GM12892 (cell line): ENCODE measurements at regions not wholly inside any gene's neighbourhood (a gene's known extent, or its start where the extent isn't known, plus 50 kb on each side); places are given as distances from the start of the nearest gene placed in this dataset.

Experiments
- POLR2A ChIP-seq: IDR thresholded peaks from 2 replicates; pipeline ENCODE4 v1.6.1; 2011; ENCODE audit warnings: low read depth, low read length, control low read depth
- POLR2AphosphoS5 ChIP-seq: IDR thresholded peaks from 2 replicates; pipeline ENCODE4 v1.6.1; 2011; ENCODE audit warnings: low read depth, low read length, control low read depth
- TAF1 ChIP-seq: IDR thresholded peaks from 2 replicates; pipeline ENCODE4 v1.6.1; 2011; ENCODE audit warnings: low read depth, mild to moderate bottlenecking, control low read depth, low read length, borderline replicate concordance

DNA sequence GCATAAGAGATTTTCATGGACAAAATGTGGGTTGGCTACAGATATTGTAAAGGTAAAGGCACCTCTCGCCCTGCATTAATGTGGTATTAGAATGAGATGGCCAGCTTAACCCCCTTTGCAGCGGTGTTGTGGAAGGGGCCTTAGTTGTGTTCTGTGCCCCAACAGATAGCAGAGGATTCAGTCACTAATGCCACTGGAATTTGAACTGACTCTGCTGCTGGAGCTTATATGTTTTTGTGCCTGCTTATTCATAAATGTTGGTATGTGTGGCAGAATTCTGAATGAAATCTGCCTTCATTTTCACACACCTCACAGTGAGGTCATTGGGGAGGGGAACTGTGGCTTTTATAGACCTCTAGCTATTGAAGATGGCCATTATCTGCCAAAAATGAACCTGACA lies 90.7 kb upstream of the ITGA6 start:
- TF ChIP-seq POLR2AphosphoS5 (no peak), POLR2A (no peak), TAF1 (no peak)
